ENCODE measurements at regions not wholly inside any gene's neighbourhood (a gene's known extent, or its start where the extent isn't known, plus 50 kb on each side); places are given as distances from the start of the nearest gene placed in this dataset.

DNA sequence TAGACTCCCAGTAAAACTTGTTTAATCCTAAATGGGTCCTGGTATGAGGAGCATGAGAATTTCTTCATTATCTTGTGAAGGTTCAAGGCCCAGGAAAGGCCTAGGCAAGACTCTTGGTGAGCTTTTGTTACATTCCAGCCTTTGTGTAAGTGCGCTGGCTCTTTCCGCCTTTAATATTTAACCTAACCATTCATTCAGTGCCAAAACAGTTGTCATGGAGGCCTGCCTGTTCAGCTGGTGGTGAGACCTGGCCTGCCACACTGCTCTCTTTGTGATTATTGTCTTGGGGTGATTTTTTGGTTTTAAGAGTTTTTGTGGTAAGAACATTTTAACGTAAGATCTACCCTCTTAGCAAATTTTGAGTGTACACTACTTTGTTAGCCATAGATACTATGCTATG is 127.5 kb upstream of the WWC1 start:
- TF ChIP-seq, protein P1, sequence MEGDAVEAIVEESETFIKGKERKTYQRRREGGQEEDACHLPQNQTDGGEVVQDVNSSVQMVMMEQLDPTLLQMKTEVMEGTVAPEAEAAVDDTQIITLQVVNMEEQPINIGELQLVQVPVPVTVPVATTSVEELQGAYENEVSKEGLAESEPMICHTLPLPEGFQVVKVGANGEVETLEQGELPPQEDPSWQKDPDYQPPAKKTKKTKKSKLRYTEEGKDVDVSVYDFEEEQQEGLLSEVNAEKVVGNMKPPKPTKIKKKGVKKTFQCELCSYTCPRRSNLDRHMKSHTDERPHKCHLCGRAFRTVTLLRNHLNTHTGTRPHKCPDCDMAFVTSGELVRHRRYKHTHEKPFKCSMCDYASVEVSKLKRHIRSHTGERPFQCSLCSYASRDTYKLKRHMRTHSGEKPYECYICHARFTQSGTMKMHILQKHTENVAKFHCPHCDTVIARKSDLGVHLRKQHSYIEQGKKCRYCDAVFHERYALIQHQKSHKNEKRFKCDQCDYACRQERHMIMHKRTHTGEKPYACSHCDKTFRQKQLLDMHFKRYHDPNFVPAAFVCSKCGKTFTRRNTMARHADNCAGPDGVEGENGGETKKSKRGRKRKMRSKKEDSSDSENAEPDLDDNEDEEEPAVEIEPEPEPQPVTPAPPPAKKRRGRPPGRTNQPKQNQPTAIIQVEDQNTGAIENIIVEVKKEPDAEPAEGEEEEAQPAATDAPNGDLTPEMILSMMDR (IDR thresholded peaks at IDR 0.05; ENCODE audit: insufficient read depth, low read length, poor library complexity, severe bottlenecking) = no peak
- no peaks in the 10 kb centered on the region for H3K27me3 ChIP-seq (ENCODE audit: control insufficient read depth, insufficient read depth, low read length)
- H3K4me3 ChIP-seq (ENCODE audit: low read depth, low read length) = no peak overlapping the region
- peak; percentile 52 for DNase-seq (ENCODE audit: low read depth)
- H3K36me3 ChIP-seq (ENCODE audit: control insufficient read depth, insufficient read depth, low read length) = no peaks in the 10 kb centered on the region

DNA sequence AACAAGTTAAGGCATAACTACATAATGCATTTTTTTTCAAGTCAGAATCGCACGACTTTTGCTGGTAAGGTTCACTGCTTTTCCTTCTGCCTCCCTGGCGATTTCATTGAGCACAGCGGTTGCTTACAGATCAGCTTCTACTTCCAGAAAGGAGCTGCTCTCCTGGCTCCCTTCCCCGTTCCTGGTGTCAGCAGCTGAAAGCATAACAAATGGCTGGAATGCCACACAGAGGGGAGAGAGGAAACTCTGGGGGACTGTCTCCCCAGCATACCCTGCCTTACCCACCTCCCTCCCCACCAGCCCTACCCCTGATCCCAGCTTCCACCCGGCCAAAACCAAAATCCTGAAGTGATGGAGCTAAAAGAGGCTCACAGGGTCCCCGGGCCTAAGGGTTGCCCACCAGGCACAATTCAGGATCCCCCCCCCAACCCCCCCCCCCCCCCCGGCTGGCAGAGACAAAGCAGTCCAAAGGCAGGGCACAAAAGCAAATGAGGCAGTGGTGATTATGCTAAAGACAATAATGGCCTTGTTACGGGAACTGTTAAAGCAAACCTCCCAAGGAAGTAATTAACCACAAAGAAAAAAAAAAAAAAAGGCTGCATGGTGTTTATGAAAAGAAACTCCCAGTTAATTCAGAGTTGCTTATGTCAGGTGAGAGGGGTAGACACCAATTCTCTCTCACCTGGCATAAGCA is 126.1 kb upstream of the WWC1 start:
- DNase-seq (ENCODE audit: low read depth) = no peak
- TF ChIP-seq, protein P1 (IDR thresholded peaks at IDR 0.05; ENCODE audit: insufficient read depth, low read length, poor library complexity, severe bottlenecking) = no peak
- H3K27me3 ChIP-seq (ENCODE audit: control insufficient read depth, insufficient read depth, low read length) = no peaks in the 10 kb centered on the region
- H3K36me3 ChIP-seq (ENCODE audit: control insufficient read depth, insufficient read depth, low read length) = no peaks in the 10 kb centered on the region
- no peak overlapping the region for H3K4me3 ChIP-seq (ENCODE audit: low read depth, low read length)

DNA sequence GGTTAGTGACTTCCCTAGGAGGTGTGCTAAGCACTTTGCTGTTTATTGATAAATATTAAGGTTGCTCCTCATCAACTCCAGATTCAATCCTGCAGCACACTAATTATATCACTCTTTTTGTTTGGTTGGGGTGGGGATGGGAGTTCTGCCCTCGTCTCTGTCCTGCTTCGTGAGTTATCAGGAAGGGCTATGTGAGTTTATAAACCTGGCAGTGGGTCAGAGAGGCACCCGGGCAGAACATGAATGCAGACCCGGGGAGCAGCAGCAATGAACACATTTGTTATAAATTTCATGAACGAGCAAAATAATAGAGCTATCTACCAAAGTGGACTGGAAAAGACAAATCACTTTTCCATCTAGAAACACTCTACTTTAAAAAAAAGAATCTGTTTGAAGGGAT is 125.5 kb upstream of the WWC1 start:
- Histone ChIP-seq H3K4me3 (ENCODE audit: low read depth, low read length) (no peak overlapping the region), H3K36me3 (ENCODE audit: control insufficient read depth, insufficient read depth, low read length) (no peaks in the 10 kb centered on the region), H3K27me3 (ENCODE audit: control insufficient read depth, insufficient read depth, low read length) (no peaks in the 10 kb centered on the region)
- no peak for DNase-seq (ENCODE audit: low read depth)
- TF ChIP-seq, protein P1 (IDR thresholded peaks at IDR 0.05; ENCODE audit: insufficient read depth, low read length, poor library complexity, severe bottlenecking) = no peak

DNA sequence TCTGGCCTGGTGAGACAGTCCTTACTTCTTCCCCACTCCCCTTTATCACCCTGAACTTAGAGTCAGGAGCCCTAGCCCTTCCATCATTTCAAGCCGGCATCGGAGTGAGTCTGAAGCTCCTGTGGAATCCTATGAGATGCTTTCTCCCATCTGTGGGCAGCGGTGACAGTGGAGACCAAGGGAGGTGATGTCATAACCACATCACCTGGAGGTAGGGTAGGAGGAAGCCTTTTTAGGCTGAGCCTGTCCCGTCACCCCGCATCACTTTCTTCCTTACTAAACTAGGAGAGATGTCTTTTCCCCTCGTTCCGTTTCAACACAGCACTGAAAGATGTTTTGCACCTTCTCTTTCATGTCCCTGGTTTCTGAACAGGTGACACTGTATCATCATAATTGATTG is 124.1 kb upstream of the WWC1 start:
- Histone ChIP-seq H3K4me3 (ENCODE audit: low read depth, low read length) (no peak overlapping the region), H3K36me3 (ENCODE audit: control insufficient read depth, insufficient read depth, low read length) (no peaks in the 10 kb centered on the region), H3K27me3 (ENCODE audit: control insufficient read depth, insufficient read depth, low read length) (no peaks in the 10 kb centered on the region)
- TF ChIP-seq, protein P1 (IDR thresholded peaks at IDR 0.05; ENCODE audit: insufficient read depth, low read length, poor library complexity, severe bottlenecking) = no peak
- DNase-seq (ENCODE audit: low read depth) = no peak

DNA sequence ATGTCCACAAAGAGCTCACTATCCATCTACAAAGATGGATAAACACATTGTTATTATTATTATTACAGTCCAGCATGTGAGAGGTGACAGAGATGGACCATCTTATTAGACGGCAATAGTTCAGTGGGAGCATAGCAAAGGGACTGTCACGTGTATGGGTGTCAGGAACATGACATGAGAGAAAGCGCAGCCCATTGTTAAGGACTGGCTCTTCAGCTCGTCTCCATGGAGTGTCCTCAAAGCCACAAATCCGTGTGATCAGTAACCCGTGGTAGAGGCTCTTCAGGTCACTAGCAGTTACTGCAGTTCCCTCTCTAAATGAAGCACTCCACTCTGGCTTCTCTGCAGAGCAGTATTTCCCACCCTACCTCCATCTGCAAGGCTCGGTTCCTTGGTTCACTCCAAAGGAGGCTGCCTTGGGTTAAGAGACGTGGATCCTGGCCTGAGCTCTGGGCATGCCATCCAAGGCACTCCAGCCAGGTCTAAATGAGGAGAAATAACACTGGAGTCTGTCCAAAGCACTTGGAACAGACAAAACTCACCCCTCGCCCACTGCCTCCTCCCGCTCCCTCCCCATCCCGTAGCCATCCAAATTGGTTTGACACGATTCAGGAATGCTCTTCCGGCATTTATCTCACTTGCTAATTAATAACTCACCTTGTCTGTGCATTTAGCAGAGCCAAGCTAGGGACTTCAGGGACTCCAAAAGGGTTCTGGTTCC is 122.3 kb upstream of the WWC1 start:
- Histone ChIP-seq H3K27me3 (ENCODE audit: control insufficient read depth, insufficient read depth, low read length) (no peaks in the 10 kb centered on the region), H3K36me3 (ENCODE audit: control insufficient read depth, insufficient read depth, low read length) (no peaks in the 10 kb centered on the region), H3K4me3 (ENCODE audit: low read depth, low read length) (no peak overlapping the region)
- TF ChIP-seq, protein P1 (IDR thresholded peaks at IDR 0.05; ENCODE audit: insufficient read depth, low read length, poor library complexity, severe bottlenecking) = no peak
- DNase-seq (ENCODE audit: low read depth) = no peak

All from kidney epithelial cell (primary cell).